Chondrocyte (in vitro differentiated cells): ENCODE measurements at regions not wholly inside any gene's neighbourhood (a gene's known extent, or its start where the extent isn't known, plus 50 kb on each side); places are given as distances from the start of the nearest gene placed in this dataset.

Source experiments
- DNase-seq: peaks from one replicate; pipeline ENCODE4 v3.0.0; 2021; ENCODE audit warnings: mixed read lengths, low spot score
- H3K27ac Mint-ChIP-seq: one replicate; pipeline ENCODE4 v1.8.0; 2021; ENCODE audit warnings: mild to moderate bottlenecking, moderate library complexity, mixed read lengths; ENCODE audit not compliant: unreplicated experiment
- H3K27me3 Mint-ChIP-seq: 2 replicates; pipeline ENCODE4 v1.8.0; 2021; ENCODE audit warnings: low read depth, mixed read lengths
- H3K36me3 Mint-ChIP-seq: 2 replicates; pipeline ENCODE4 v1.8.0; 2021; ENCODE audit warnings: low read depth, mixed read lengths
- H3K4me1 Mint-ChIP-seq: 2 replicates; pipeline ENCODE4 v1.8.0; 2021; ENCODE audit warnings: low read depth, mild to moderate bottlenecking, mixed read lengths
- H3K4me3 Mint-ChIP-seq: one replicate; pipeline ENCODE4 v1.8.0; 2021; ENCODE audit warnings: mild to moderate bottlenecking, moderate library complexity, mixed read lengths; ENCODE audit not compliant: unreplicated experiment
- H3K9me3 Mint-ChIP-seq: 2 replicates; pipeline ENCODE4 v1.8.0; 2021; ENCODE audit warnings: low read depth, mixed read lengths
- CTCF ChIP-seq: fragments of 200-600 bp; sonication (generic); IDR thresholded peaks from 2 replicates; pipeline ENCODE4 v1.5.0; 2021; ENCODE audit warnings: antibody characterized with exemption, mild to moderate bottlenecking, moderate library complexity

- Mint-ChIP-seq H3K27ac (no peak overlapping the region), H3K4me1 (no peaks in the 10 kb centered on the region), H3K4me3 (no peak overlapping the region), H3K36me3 (no peaks in the 10 kb centered on the region), H3K9me3 (peaks cover 3% of the 10 kb centered on the region), H3K27me3 (peaks cover 12% of the 10 kb centered on the region)
- no peak for DNase-seq
- TF ChIP-seq CTCF = no peak
These were observed 115.4 kb upstream of the PPFIA2 start for GRCh38 chr12:81874586-81874985.

DNA sequence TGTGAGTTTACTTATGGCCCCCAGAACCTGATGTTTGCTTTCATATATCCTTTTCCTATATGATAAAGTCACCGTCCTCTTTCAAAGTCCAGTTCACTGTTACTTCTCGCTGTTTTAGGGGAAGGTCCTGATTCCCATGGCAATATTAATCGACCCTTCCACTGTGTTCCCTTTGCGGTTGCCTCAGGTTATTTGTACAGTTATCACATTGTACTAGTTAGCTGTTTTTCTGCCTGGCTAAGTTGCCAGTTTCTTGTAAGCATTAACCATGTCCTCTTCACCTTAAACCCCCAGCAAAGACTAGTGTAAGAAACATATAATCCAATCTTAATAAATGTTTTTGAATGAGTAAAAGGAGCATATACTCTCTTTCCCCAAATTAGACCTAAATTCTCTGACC is 115.0 kb upstream of the PPFIA2 start:
- Mint-ChIP-seq H3K4me3 (no peak overlapping the region), H3K27me3 (peaks cover 12% of the 10 kb centered on the region), H3K4me1 (no peaks in the 10 kb centered on the region), H3K9me3 (peaks cover 3% of the 10 kb centered on the region), H3K27ac (no peak overlapping the region), H3K36me3 (no peaks in the 10 kb centered on the region)
- no peak for TF ChIP-seq CTCF
- DNase-seq = no peak

- no peaks in the 10 kb centered on the region for H3K36me3 Mint-ChIP-seq
- H3K9me3 Mint-ChIP-seq = peaks cover 3% of the 10 kb centered on the region
- H3K4me1 Mint-ChIP-seq = no peaks in the 10 kb centered on the region
- no peak overlapping the region for H3K4me3 Mint-ChIP-seq
- peaks cover 12% of the 10 kb centered on the region for H3K27me3 Mint-ChIP-seq
- no peak for DNase-seq
- no peak overlapping the region for H3K27ac Mint-ChIP-seq
- no peak for TF ChIP-seq CTCF
These were observed 113.2 kb upstream of the PPFIA2 start for GRCh38 chr12:81872400-81872799.

DNA sequence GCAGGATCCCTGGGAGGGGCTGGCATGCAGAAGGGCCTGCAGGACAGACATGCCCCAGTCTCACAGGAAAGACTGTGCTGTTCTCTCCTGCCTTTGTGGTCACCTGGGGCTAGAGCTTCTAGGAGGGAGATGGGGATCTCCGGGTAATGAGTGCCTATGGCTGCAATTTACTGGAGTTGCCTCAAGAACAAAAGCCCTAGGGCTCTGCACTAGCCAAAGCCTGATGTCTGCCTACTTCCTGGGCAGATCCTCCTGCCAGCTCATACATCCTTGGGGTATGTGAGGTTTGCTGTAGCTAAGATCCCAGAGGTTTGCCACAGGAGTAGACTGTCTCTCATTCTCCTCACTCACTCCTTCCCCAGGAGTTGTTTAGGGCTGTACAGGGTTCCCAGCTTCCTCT is 106.9 kb upstream of the PPFIA2 start:
- TF ChIP-seq CTCF = no peak
- Mint-ChIP-seq H3K4me1 (no peaks in the 10 kb centered on the region), H3K9me3 (peaks cover 4% of the 10 kb centered on the region), H3K27me3 (no peaks in the 10 kb centered on the region), H3K4me3 (no peak overlapping the region), H3K27ac (no peak overlapping the region), H3K36me3 (no peaks in the 10 kb centered on the region)
- no peak for DNase-seq

DNA sequence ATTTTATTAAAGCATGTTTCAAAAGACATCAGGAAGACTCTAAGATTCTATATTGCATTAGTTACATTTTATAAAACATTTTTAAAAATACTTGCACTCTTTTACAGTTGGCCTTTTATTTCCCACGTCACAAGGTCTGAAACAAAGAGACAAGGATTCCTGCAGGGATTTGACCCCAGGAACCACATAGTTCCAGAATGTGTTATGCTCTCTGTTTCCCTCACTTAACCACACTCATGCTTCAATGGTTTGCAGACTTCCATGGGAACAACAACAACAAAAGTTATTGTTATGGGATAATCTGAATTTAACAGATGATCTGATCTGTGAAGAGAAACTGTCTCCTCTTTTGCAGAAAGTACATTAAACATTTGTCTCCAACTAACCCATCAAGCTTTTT is 104.3 kb upstream of the PPFIA2 start:
- H3K27ac Mint-ChIP-seq = no peak overlapping the region
- no peaks in the 10 kb centered on the region for H3K4me1 Mint-ChIP-seq
- H3K9me3 Mint-ChIP-seq = peaks cover 4% of the 10 kb centered on the region
- H3K4me3 Mint-ChIP-seq = no peak overlapping the region
- H3K27me3 Mint-ChIP-seq = peaks cover 2% of the 10 kb centered on the region
- H3K36me3 Mint-ChIP-seq = no peaks in the 10 kb centered on the region
- no peak for DNase-seq
- TF ChIP-seq CTCF = no peak
